ENCODE measurements at regions not wholly inside any gene's neighbourhood (a gene's known extent, or its start where the extent isn't known, plus 50 kb on each side); places are given as distances from the start of the nearest gene placed in this dataset.
A peak's percentile ranks its signal among the peaks of the same experiment; 100 is the strongest.
"Not testable (repeated sequence)": the region's sequence is repeated elsewhere in the genome, so short reads cannot be mapped to it uniquely, and the experiment has no call there.

DNA sequence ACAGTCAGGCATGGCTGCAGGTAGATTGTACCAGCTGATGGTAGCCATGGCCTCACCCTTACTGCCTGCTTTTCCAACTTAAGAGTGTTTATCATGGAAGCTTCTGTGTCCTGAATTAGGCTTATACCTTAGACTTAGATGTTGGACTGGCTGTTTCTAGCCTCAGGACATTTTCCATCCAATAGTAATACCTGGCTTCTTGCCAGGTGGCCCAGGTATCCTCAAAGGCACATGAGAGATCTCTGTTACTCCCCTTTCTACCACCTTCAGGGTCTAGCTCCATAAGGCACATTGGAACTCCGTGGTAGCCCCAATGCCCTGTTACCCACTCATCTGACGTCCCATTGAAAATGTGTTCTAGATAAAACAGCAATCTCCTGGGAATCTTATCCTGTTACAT, 407.5 kb downstream of the SPRY2 start:
- DNase-seq: no peak

DNA sequence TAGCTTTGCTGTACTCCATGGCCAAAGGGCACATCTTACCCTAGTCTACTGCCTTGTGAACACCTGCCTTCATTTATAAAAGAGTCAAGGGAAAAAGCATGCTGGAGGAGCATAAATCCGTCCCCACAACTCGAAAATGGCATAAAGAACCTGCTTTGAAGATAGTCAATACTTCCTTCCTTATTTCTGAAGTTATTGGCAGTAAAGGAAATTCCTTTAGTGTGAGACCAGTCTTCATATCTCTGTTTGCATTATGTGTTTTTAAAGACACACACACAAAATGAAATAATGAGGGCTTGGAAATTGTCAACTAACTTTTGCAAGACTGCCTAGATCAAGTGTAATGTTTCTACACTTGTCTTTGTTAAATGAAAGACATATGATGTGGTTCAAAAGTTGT, 408.4 kb downstream of the SPRY2 start:
- DNase-seq: no peak

DNA sequence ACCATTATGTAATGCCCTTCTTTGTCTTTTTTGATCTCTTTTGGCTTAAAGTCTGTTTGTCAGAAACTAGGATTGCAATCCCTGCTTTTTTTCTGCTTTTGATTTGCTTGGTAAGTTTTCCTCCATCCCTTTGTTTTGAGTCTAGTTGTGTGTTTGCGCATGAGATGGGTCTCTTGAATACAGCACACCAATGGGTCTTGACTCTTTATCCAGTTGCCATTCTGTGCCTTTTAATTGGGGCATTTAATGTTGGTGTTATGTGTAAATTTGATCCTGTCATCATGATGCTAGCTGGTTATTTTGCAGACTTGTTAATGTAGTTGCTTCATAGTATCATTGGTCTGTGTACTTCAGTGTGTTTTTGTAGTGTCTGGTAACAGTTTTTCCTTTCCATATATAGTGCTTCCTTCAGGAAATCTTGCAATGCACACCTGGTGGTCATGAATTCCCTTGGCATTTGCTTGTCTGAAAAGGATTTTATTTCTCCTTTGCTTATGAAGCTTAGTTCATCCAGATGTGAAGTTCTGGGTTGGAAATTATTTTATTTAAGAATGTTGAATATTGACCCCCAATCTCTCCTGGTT, 416.9 kb downstream of the SPRY2 start:
- not testable (repeated sequence) for DNase-seq

DNA sequence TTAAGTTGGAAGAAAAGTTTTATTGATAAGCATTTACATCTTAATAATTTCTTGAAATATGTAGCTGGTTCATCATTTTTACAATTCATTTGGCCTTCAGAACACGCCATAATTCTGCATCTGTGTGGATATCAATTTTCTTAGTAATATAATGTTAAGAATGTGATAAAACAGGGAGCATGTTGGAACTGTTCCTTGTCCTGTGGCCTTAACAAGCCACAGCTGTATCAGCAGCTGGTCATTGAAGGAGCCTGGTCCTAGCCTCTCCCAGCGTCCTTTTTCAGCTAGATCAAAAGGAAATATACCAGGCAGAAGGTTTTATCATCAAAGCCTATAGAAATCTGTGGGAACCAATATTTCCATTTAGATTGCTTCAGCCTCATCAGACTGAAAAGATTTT, 421.8 kb downstream of the SPRY2 start:
- DNase-seq: no peak

DNA sequence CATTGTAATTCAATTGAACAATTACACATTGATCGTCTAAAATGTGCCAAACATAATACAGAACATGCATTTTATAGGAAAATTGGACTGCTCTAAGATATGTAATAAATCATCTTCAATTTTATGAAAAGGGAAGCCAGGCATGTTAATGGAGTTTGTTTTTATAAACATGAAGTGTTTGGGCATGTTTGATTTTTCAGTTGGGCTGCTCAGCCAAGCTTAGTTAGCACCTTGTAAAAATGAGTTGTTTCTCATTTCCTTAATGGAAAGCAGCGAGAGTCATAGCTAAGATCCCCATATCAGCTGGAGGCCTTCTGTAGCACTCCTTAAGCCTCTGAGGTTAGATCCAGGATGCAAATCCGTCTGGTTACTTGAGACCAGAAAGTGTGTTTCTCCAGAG, 422.3 kb downstream of the SPRY2 start:
- no peak for DNase-seq

DNA sequence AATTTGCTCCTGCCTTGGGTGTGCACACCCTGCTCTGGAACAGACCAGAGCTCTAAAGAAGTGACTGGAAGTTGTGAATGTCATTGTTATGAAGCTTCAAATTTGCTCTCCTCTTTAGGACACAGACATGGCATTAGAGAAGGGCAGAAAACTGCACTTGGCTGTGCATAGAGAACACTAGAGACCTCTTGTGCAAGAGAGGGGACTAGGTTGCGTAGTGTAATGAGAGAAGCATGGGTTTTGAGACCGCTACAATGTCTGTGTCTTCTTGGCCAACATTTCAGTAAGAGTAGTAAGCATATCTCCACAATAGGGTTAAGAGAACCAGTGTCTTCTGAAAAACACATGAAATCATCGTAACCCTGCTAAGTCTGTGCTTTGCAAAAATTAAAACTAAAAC, 423.3 kb downstream of the SPRY2 start:
- DNase-seq: no peak

DNA sequence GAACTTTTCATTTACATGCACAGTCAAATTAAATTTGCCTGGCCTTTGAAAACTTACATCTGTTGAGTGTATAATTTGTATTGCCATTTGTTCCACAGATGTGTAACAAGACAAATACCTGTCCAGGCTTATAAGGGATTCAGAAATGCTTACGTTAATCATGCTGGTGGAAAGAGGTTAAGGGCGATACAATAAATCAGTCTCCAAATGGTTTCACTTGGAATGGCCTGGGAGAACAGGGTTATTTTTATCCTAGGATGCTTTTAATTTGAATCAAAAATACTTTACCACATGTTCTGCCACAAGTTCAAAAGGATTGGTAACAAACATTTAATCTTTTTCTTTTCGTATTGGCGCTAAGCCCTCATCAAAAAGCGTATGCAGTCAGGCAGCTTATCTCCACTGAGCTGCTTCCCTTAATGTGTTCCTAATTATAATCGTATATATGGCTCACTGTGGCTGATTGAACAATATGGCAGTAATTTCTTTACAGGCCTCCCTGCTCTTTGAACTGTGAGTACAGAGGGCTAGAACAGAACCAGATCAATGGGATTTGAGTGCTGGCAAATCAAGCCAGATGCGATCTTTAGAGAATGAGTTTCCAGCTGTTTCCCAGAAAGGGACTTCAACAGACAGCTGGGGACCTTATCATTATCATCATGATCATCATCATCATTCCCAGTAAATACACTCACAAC, 425.7 kb downstream of the SPRY2 start:
- DNase-seq: no peak

DNA sequence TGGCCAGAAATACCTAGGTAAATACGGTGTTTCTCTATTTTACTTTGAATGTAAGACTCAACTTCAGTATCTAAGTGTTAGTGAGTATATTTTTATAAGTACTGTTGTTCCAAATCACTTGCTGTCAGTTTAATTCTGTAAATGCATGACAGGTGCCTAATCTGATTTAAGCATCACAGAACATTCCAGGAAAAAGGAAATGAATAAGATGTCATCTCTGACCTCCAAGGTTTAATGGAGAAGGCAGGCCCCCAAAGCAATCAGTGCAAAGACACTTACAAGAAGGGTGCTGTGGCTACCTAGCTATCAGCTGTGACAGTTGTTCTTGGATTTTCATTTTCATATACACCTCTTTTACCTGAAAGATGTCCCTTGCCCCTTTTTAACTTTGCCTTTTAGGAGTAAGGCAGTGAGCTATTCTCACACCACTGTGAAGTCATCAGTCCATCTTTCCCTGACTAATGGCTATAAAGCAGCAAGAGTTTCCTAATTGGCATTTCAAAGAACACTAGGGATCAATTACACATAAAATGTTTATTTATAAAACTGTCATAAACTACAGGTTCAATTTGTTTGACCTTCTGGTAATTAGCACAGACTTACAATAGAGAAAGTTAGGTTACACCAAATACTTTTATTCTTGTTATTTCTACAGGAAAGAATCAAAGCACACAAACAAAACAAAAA, 427.6 kb downstream of the SPRY2 start:
- no peak for DNase-seq

DNA sequence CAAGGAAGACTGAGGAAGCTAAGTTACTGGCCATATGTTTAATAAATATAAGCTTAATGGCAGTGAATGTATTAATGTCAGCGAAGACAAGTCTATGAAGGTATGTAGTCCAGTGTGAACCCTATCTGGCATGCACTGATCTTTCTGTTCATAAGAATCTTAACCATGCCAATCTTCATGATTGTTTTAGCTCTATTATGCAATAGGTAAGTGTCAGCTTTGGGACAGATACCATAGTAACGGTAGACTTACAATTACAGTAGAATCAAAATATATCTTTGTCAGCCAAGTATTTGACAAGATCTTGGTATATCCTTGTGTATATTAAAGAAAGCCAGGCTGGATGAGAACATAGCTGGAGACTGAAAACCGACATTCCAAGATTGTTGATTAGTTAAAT, 428.5 kb downstream of the SPRY2 start:
- DNase-seq: no peak

DNA sequence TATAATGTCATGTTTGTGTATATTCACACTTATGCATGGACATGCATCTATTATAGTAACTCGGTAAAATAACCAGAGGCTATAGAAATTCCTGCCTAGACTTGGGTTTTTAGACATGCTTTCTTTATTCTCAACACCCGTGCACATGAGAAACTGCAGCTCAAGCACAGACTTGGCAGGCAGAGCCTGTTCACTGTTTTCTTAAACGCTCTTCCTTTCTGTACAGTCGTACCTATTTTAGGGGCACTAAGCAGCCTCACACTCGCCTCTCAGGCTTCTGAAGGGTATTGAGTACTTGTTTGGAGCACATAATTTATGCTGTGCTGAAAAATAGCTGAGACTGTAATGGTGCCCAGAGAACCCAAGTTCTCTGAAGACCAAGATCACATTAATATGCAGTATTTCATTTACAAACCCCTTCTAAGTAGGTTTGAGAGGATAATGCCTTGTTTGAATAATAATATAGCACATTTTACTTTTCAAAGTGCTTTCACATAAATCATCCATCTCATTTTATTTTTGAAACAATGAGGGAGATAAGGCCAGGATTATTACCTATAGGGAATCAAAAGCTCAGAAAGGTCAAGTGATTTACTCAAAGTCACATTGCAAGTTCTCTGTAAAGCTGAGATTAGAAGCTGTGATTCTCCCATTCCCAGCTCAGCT, 429.9 kb downstream of the SPRY2 start:
- DNase-seq: no peak

DNA sequence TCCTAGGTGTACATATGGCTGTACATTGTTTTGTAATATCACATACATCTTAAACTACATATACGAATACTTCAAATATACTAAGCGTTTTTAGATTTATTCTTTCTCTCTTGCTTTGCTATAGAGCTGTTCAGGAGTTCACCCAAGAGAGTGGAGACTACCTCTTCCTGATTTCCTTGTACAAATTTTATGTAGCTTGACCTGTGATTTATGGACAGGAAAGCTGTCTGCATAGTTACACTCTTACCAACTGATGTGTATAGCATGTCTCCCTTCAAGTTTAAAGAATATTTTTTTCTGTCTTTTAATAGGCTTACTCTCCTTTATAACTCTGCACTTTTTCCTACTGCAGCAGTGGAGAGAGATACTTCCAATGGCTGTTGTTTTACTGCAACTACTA, 428.7 kb downstream of the NDFIP2 start:
- DNase-seq: no peak

DNA sequence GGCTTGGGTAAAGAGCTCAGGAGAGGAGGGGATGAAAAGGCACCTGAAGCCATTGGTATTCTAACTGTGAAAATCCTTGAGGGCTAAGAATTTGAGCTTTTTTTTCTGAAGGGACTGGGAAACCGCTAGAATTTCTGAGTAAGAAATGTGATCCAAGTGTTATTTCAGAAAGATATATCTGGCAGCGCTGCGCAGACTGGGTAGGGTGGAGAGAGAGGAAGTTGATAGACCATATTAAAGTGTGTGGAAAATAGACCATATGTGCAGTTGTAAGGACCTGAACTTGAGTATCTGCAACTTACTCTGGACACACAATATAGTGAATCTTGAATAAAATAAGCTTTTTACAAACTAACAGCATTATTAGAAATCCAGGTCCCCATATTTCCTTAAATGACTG, 427.4 kb downstream of the NDFIP2 start:
- DNase-seq: no peak

DNA sequence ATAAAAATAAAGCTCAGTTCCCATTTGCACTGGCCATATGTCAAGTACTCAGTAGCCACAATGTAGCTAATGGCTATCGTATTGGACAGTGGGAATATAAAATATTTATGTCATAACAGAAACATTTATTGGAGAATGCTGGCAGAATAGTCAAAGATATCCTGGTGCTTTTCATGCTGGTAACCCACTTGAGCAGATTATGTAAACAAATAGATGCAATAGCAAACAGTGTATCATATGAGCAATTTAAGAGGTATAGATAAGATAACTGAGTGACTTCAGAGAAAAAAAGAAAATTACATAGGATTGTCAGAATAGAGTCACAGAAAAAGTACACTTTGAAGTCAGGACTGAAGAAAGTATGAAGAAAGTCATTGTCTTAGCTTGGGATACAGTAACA, 426.6 kb downstream of the NDFIP2 start:
- DNase-seq: no peak

DNA sequence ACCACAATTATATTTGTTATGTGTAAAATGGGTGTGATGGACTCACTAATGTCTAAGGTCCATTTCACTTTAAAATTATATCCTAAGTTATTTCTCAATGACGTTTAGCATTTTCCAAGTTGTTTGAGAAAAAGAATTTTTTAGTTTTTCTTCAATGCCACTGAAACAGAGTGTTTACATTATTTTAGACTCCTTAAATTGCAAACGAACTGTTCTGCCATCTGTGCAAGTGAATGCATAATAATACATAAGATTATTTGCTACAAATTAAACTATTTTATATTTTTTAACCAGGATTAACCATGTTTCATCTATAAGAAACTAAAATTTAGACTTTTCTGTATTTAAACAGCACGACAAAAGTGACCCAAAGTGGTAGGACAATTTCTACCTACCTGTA, 425.4 kb downstream of the NDFIP2 start:
- no peak for DNase-seq

DNA sequence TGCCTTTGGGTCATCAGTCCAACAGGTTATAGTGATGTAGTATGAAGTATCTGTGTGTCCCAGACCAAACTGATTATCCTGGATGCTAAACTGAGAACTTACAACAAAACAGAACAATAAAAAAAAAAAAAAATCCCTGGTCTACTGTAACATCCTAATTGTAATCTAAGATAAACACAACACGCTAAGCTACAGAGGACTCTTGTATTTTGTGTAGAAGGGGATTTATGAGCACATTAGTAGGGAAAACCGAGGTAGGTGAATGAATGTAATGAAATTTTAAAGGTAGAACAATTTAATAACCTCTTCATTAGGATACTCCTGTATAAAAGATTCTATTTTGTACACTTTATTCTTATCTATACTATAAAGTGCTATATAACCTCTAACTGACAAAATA, 424.1 kb downstream of the NDFIP2 start:
- no peak for DNase-seq

DNA sequence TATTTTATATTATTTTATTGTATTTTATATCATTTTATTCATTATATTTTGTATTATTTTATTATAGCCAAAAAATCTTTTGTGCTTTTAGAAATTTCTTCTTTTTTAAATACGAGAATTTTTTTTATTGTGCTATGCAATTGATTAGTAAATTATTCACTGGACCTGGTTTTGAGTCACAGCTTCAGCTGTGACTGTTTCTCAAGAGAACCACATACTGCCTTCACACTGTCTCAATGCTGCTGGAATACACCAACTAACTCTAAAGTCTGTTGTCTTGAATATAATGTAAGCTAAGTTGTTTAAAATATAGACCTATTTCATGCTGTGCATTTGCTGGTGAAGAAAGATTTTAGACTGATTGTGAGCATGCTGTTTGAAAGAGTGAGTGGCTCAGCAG, 423.6 kb downstream of the NDFIP2 start:
- DNase-seq: no peak

DNA sequence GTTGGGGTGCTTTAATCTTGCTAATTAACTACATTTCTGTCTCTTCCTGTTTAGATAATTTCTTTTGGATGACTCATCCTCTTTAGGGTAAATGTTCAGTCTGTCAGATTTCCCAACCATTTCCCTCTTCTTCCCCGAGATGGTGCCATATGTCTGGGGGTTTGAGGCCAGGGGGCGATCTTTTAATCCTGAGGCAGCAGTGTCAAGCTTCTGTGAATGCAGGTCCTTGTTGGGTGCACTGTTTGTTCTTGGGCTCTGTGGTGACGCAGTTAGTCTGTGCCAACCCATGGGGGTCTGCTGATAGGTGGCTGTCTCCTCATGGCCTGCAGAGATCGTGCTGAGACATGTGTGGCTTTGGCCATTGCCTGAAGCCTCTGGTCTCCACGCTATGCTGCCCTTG, 420.4 kb downstream of the NDFIP2 start:
- peak in 27 of 51 donors; percentile 2 to 59 (median 20) for DNase-seq

DNA sequence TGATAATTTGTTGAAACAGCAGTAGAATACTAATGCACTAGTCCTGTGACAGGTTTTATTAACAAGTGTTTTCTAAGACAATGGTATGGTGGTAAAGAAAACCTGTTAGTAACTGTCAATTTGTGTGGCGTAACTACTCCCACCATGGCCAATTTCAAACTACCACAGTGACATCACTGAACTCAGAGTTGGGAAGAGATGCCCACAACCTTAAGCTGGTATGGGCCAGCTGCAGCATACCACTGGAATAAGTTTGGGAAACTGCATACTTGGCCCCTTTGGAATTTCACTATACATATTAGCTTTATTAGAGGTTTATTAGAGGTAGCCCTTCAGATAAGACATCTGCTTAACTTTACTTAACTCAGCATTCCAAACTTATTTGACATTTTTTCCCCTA, 419.4 kb downstream of the NDFIP2 start:
- no peak for DNase-seq

DNA sequence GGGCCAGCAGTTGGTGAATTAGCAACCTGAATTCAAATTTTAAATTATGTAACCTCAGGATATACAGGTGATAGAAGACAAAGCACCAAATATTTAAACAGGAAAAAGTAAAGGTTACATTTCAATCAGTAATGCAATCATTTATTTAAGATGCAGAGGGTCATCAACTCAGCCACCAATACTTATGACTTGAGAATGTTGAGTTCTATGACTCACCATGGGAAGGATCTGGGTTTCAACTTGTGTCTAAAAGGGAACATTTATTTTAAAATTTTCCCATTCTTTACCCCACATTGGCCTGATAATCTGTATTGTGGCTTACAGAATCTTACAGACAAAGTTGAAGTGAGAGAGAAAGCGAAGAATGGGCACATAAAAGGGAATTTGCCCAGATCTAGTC, 418.0 kb downstream of the NDFIP2 start:
- no peak for DNase-seq

DNA sequence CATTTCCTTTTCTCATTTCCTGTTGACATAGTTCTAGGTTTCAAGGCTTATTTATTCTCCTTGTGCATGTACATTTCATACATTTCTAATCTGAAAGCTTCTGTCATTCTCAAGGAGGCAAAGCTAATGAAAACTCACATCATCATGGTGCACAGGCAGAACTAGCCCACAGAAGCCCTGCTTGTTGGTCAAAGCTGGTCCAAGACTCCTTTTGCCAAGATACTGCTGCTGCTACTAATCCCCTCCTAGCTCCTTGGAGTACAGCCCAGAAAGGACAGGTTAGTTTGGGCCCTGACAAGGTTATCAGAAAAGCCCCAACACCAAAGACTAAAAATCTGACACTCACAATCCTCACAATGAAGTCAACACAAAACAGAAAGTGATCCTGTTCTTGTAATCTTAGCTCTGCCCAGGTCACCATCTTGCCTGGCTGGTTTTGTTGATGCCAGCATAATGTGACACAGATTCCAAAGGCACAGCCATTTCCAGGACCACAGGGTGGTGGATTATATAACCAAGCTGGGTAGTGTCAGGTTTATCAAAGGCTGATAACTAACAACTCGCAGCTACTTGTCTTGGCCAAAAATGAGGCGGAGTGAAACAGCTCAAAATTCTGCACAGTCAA, 417.4 kb downstream of the NDFIP2 start:
- DNase-seq: no peak

DNA sequence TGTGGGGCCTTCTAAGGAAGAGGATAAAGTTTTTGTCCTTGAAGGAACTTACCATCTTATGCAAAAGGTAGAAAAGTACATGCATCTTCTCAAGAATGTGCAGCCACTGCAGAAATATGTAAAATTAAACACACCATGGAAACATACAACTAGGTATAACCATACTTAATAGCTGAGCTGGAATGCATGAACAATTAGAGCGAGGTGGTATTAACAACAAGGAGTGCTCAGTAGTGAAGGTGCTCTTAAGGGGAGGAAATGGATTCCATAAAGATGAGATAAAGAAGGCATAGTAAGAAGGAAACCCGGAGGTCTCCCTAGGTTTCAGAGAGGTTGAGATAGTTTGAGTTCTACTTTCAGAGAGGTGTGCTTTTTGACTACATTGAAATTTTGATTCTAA, 415.9 kb downstream of the NDFIP2 start:
- no peak for DNase-seq

DNA sequence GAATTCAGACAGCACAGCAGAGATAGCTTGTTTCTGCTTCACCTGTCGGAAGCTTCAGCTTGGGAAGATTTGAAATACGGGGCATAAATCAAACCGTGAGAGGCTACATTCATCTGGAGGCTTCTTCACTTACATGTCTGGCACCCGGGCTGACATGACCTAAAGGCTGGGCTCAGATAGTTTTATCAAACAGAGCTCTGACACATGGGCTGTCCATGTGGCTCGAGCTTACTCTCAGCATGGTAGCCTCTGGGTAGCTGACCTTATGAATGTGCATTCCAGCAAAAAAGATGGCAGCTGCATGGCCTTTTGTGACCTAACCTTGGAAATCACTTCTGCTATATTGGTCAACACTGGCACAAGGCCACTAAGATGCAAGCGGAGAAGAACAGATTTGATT, 414.5 kb downstream of the NDFIP2 start:
- DNase-seq: no peak
